HepG2 (cell line): ENCODE measurements at regions not wholly inside any gene's neighbourhood (a gene's known extent, or its start where the extent isn't known, plus 50 kb on each side); places are given as distances from the start of the nearest gene placed in this dataset.
A peak's percentile ranks its signal among the peaks of the same experiment; 100 is the strongest.

Source experiments
- ATAC-seq: fragments of 200-7000 bp; cut with Tn5 transposase; 3 replicates; pipeline ENCODE4 v1.9.1; 2020; ENCODE audit warnings: mild to moderate bottlenecking, moderate library complexity
- BruUV-seq: library from RNA; stranded (reverse); fragments of 400-500 nt; replicated peaks from 2 replicates; lab custom pipeline; 2021; lab: Mats Ljungman, UMichigan
- CTCF ChIA-PET: fragments of 300-600 bp; formaldehyde crosslinking; extraction: SDS; loops from one replicate; lab custom pipeline; 2021; ENCODE audit warnings: low total read pairs, inconsistent platforms, low intra/inter-chr PET ratio; lab: Yijun Ruan, JAX
- POLR2A ChIA-PET: fragments of 350-600 bp; sonication (Branson Sonifier 250); formaldehyde crosslinking; loops from one replicate; lab custom pipeline; 2020; ENCODE audit warnings: antibody characterized with exemption, inconsistent platforms; lab: Yijun Ruan, JAX
- DNase-seq: peaks from one replicate; pipeline ENCODE4 v3.0.0-alpha.2; 2015; ENCODE audit warnings: low spot score
- FAIRE-seq: peaks from 3 replicates; lab custom pipeline; 2011; peaks lifted over from hg19 to GRCh38; lab: Jason Lieb, UNC
- H2AFZ ChIP-seq: one replicate; pipeline ENCODE4 v1.6.1; 2011; ENCODE audit warnings: low read length, inconsistent platforms
- H3K27ac ChIP-seq: fragments of 300-600 bp; 3 replicates; pipeline ENCODE4 v1.8.0; 2011; ENCODE audit warnings: mixed run types, mild to moderate bottlenecking, mixed read lengths, low read length, inconsistent platforms; ENCODE audit not compliant: insufficient read depth; ENCODE audit errors: extremely low read length
- H3K27me3 ChIP-seq, 2 experiments: fragments of 200-600 bp in 1 of 2; 2 replicates in 1 of 2; 3 replicates in 1 of 2; pipeline versions ENCODE4 v1.6.0 to v1.8.0; 2011; ENCODE audit warnings: low read length in 2 of 2, mild to moderate bottlenecking in 2 of 2, moderate library complexity in 2 of 2, inconsistent platforms in 1 of 2; ENCODE audit not compliant: insufficient read depth in 2 of 2, control insufficient read depth in 1 of 2
- H3K36me3 ChIP-seq, 2 experiments: fragments of 200-600 bp in 1 of 2; replicated peaks in 1 of 2; 2 replicates in 1 of 2; 3 replicates in 1 of 2; pipeline versions ENCODE4 v1.5.1 to v1.8.0; 2011; ENCODE audit warnings: low read length in 2 of 2, inconsistent platforms in 1 of 2; ENCODE audit not compliant: insufficient read depth in 2 of 2, control insufficient read depth in 1 of 2
- H3K4me1 ChIP-seq: 2 replicates; pipeline ENCODE4 v1.5.1; 2012; ENCODE audit warnings: low read length, inconsistent platforms; ENCODE audit not compliant: insufficient read depth
- H3K4me2 ChIP-seq: 2 replicates; pipeline ENCODE4 v1.6.0; 2011; ENCODE audit warnings: low read depth, low read length, inconsistent platforms
- H3K4me3 ChIP-seq, 3 experiments: fragments of 200-600 bp in 1 of 3; sonication (generic), shearing (Covaris generic) in 1 of 3; replicated peaks in 1 of 3; 2 replicates each; pipeline ENCODE4 v1.5.1; 2011 to 2016; ENCODE audit warnings: low read length in 3 of 3, inconsistent platforms in 2 of 3, low read depth in 2 of 3, mild to moderate bottlenecking in 2 of 3, control low read depth in 1 of 3, mixed read lengths in 1 of 3; ENCODE audit not compliant: insufficient read depth in 1 of 3
- H3K79me2 ChIP-seq: one replicate; pipeline ENCODE4 v1.6.1; 2011; ENCODE audit warnings: low read length, inconsistent platforms; ENCODE audit not compliant: insufficient read depth
- H3K9ac ChIP-seq: 2 replicates; pipeline ENCODE4 v1.6.0; 2011; ENCODE audit warnings: mild to moderate bottlenecking, low read depth, low read length, inconsistent platforms; ENCODE audit not compliant: insufficient read depth
- H3K9me3 ChIP-seq: 2 replicates; pipeline ENCODE4 v1.5.1; 2012; ENCODE audit warnings: mild to moderate bottlenecking, low read length
- H4K20me1 ChIP-seq: 2 replicates; pipeline ENCODE4 v1.6.0; 2011; ENCODE audit warnings: inconsistent platforms, mild to moderate bottlenecking, low read length, moderate library complexity; ENCODE audit not compliant: insufficient read depth
- ATAD3A ChIP-seq: sonication (generic); formaldehyde crosslinking; IDR thresholded peaks from 2 replicates; pipeline ENCODE4 v1.4.0; 2020; ENCODE audit warnings: missing genetic modification reagents
- FOXP1 ChIP-seq, 2 experiments: fragments of 450-650 bp in 1 of 2; IDR thresholded peaks; 2 replicates each; pipeline ENCODE4 v1.6.1; 2017 to 2018; ENCODE audit warnings: antibody characterized with exemption in 1 of 2
- KLF13 ChIP-seq: sonication (generic); formaldehyde crosslinking; IDR thresholded peaks from 2 replicates; pipeline ENCODE4 v1.4.0; 2020; ENCODE audit warnings: mild to moderate bottlenecking, missing genetic modification reagents
- MIER3 ChIP-seq: IDR thresholded peaks from 2 replicates; pipeline ENCODE4 v1.6.1; 2016; ENCODE audit warnings: missing compliant biosample characterization, borderline replicate concordance
- SMAD3 ChIP-seq: sonication (generic); formaldehyde crosslinking; IDR thresholded peaks from 2 replicates; pipeline ENCODE4 v1.4.0; 2020; ENCODE audit warnings: missing genetic modification reagents
- SMC3 ChIP-seq: IDR thresholded peaks from 2 replicates; pipeline ENCODE4 v1.6.1; 2011; ENCODE audit warnings: low read length, improper control_type of control experiment
- ZNF616 ChIP-seq: sonication (generic); formaldehyde crosslinking; IDR thresholded peaks from 2 replicates; pipeline ENCODE4 v1.5.0; 2020; ENCODE audit warnings: low read depth, mild to moderate bottlenecking, missing genetic modification reagents
- ZNF670 ChIP-seq: sonication (generic); formaldehyde crosslinking; IDR thresholded peaks from 2 replicates; pipeline ENCODE4 v1.8.0; 2022; ENCODE audit warnings: mild to moderate bottlenecking, missing genetic modification reagents, borderline replicate concordance
- ZNF841 ChIP-seq: sonication (generic); formaldehyde crosslinking; IDR thresholded peaks from 2 replicates; pipeline ENCODE4 v1.8.1; 2023; ENCODE audit warnings: missing genetic modification reagents, borderline replicate concordance
- WGBS: methylation state at CpG from one replicate; pipeline ENCODE4 v1.1.6; 2017; ENCODE audit warnings: low lambda C conversion rate; 5-methylcytosine and 5-hydroxymethylcytosine counted together
- in situ Hi-C: cut with HindIII; loops from 2 replicates; pipeline ENCODE4 v1.10.0; 2017; ENCODE audit warnings: low pct_unique_long_range_greater_than_20kb; ENCODE audit not compliant: extremely low pct_ligation_motif_present
- intact Hi-C: fragments of 100-400 bp; cut with micrococcal nuclease; formaldehyde crosslinking; loops from one replicate; pipeline ENCODE4 v1.10.0; 2022; ENCODE audit not compliant: unreplicated experiment
- TF ChIP-seq, protein P1 (sequence below): IDR thresholded peaks from 2 replicates; pipeline ENCODE4 v1.6.1; 2016; ENCODE audit warnings: control low read depth
- TF ChIP-seq, protein P2 (sequence below): sonication (generic); formaldehyde crosslinking; IDR thresholded peaks from 2 replicates; pipeline ENCODE4 v1.4.0; 2020; ENCODE audit warnings: mild to moderate bottlenecking, missing genetic modification reagents
- TF ChIP-seq, protein P3 (sequence below): sonication (generic); formaldehyde crosslinking; IDR thresholded peaks from 2 replicates; pipeline ENCODE4 v1.4.0; 2020; ENCODE audit warnings: missing genetic modification reagents
- TF ChIP-seq, protein P4 (sequence below): sonication (generic); formaldehyde crosslinking; IDR thresholded peaks from 2 replicates; pipeline ENCODE4 v1.5.0; 2020; ENCODE audit warnings: mild to moderate bottlenecking, missing genetic modification reagents, moderate library complexity

DNA sequence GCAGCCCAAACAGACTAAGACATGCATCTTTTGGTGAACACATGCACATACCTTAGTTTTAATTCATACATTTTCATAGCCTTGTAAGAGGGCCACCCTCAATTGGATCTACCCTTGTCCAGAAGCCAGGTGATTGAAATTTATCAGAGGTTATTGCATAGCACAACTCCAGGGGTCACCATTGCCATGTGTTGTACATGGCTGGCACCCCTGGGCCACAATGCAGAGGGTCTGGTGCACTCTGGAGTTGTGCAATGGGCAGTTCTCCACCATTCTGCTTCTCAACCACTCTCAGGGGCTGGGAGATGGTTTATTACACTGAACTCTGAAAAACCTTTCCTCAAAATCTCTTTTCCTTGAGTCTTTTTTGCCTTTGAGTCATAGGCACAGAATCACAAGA is 184.4 kb upstream of the CXorf66 start:
- no peak overlapping the region for H3K27ac ChIP-seq
- FAIRE-seq (no peak), DNase-seq (no peak), ATAC-seq (no peak)
- TF ChIP-seq, protein P1, sequence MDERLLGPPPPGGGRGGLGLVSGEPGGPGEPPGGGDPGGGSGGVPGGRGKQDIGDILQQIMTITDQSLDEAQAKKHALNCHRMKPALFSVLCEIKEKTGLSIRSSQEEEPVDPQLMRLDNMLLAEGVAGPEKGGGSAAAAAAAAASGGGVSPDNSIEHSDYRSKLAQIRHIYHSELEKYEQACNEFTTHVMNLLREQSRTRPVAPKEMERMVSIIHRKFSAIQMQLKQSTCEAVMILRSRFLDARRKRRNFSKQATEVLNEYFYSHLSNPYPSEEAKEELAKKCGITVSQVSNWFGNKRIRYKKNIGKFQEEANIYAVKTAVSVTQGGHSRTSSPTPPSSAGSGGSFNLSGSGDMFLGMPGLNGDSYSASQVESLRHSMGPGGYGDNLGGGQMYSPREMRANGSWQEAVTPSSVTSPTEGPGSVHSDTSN = no peak
- TF ChIP-seq FOXP1 (IDR thresholded peaks at IDR 0.05) = no peak
- no peak for TF ChIP-seq FOXP1 (CRISPR knock-in tag; IDR thresholded peaks at IDR 0.05)
- no peak overlapping the region for H3K4me3 ChIP-seq
- H3K36me3 ChIP-seq = no peaks in the 10 kb centered on the region
- no peaks in the 10 kb centered on the region for H4K20me1 ChIP-seq
- CTCF ChIA-PET = no interaction called here
- in situ Hi-C loops (no loop called here), intact Hi-C loops (no loop called here)
- H3K9me3 ChIP-seq = no peaks in the 10 kb centered on the region
- POLR2A ChIA-PET = no interaction called here
- no peak overlapping the region for H3K4me2 ChIP-seq
- no peaks in the 10 kb centered on the region for H3K27me3 ChIP-seq
- H3K79me2 ChIP-seq = no peaks in the 10 kb centered on the region
- no TSS peak for BruUV-seq
- no peak overlapping the region for H3K9ac ChIP-seq
- no peaks in the 10 kb centered on the region for H3K4me1 ChIP-seq
- H2AFZ ChIP-seq = no peak overlapping the region

DNA sequence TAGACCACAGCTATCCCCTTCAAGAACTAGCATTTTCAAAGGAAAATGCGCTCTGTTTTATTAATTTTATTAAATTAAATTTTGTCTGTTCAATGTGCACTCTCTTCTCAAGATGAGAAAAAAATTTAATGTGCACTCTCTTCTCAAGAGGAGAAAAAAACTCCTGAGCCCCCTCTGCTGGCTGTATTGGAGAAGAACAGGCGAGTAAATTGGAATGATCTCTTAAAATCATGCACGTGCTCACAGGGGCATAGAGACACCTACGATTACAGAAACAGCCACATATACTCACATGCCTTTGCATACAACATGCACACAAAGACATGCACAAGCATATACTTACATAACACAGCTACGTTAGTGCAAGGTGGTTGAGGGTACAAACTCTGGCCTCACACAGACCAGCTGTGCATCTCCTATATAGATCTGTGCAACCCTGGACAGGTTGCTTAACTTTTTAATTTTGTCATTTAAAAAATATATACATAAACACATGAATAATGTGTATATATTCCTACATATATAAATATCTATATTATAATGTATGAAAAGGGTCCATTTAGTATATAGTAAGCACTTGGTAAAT is 176.2 kb upstream of the CXorf66 start:
- no peaks in the 10 kb centered on the region for H3K79me2 ChIP-seq
- in situ Hi-C loops (no loop called here), intact Hi-C loops (loop anchor here (1.0 kb wide), 1 partner anchor 84 kb away; no protein-coding TSS in a partner anchor)
- no peak for FAIRE-seq
- H3K9ac ChIP-seq = no peak overlapping the region
- H3K4me2 ChIP-seq = no peak overlapping the region
- H3K36me3 ChIP-seq = no peaks in the 10 kb centered on the region
- H3K4me3 ChIP-seq = no peak overlapping the region
- 3% methylated on average over 3 of the region's 5 CpGs for WGBS
- no peaks in the 10 kb centered on the region for H3K4me1 ChIP-seq
- peak; percentile 8 for DNase-seq
- H3K27ac ChIP-seq = no peak overlapping the region
- H3K27me3 ChIP-seq = no peaks in the 10 kb centered on the region
- TF ChIP-seq, protein P2, sequence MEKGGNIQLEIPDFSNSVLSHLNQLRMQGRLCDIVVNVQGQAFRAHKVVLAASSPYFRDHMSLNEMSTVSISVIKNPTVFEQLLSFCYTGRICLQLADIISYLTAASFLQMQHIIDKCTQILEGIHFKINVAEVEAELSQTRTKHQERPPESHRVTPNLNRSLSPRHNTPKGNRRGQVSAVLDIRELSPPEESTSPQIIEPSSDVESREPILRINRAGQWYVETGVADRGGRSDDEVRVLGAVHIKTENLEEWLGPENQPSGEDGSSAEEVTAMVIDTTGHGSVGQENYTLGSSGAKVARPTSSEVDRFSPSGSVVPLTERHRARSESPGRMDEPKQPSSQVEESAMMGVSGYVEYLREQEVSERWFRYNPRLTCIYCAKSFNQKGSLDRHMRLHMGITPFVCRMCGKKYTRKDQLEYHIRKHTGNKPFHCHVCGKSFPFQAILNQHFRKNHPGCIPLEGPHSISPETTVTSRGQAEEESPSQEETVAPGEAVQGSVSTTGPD (CRISPR knock-in tag) = no peak
- TF ChIP-seq SMC3 (peak; percentile 17; the same call in 1 of the 2 replicates), ZNF841 (CRISPR knock-in tag) (no peak), ZNF616 (CRISPR knock-in tag) (no peak), KLF13 (no peak), MIER3 (no peak), ZNF670 (CRISPR knock-in tag) (no peak), ATAD3A (CRISPR knock-in tag) (no peak), SMAD3 (no peak)
- TF ChIP-seq, protein P3, sequence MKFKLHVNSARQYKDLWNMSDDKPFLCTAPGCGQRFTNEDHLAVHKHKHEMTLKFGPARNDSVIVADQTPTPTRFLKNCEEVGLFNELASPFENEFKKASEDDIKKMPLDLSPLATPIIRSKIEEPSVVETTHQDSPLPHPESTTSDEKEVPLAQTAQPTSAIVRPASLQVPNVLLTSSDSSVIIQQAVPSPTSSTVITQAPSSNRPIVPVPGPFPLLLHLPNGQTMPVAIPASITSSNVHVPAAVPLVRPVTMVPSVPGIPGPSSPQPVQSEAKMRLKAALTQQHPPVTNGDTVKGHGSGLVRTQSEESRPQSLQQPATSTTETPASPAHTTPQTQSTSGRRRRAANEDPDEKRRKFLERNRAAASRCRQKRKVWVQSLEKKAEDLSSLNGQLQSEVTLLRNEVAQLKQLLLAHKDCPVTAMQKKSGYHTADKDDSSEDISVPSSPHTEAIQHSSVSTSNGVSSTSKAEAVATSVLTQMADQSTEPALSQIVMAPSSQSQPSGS (CRISPR knock-in tag) = no peak
- TF ChIP-seq, protein P4, sequence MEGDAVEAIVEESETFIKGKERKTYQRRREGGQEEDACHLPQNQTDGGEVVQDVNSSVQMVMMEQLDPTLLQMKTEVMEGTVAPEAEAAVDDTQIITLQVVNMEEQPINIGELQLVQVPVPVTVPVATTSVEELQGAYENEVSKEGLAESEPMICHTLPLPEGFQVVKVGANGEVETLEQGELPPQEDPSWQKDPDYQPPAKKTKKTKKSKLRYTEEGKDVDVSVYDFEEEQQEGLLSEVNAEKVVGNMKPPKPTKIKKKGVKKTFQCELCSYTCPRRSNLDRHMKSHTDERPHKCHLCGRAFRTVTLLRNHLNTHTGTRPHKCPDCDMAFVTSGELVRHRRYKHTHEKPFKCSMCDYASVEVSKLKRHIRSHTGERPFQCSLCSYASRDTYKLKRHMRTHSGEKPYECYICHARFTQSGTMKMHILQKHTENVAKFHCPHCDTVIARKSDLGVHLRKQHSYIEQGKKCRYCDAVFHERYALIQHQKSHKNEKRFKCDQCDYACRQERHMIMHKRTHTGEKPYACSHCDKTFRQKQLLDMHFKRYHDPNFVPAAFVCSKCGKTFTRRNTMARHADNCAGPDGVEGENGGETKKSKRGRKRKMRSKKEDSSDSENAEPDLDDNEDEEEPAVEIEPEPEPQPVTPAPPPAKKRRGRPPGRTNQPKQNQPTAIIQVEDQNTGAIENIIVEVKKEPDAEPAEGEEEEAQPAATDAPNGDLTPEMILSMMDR = peak; percentile 48
- POLR2A ChIA-PET = no interaction called here
- H3K9me3 ChIP-seq = no peaks in the 10 kb centered on the region
- H2AFZ ChIP-seq = no peak overlapping the region
- no peaks in the 10 kb centered on the region for H4K20me1 ChIP-seq
- CTCF ChIA-PET = interaction anchor here (1.3 kb wide), 1 partner anchor 84 kb away, joined by 6 read pairs; no protein-coding TSS in a partner anchor
- ATAC-seq = no peak
- no TSS peak for BruUV-seq
